Liver (tissue), 8 donors: ENCODE measurements at regions not wholly inside any gene's neighbourhood (a gene's known extent, or its start where the extent isn't known, plus 50 kb on each side); places are given as distances from the start of the nearest gene placed in this dataset.

ENCODE experiments used
- DNase-seq: peaks from one replicate; pipeline ENCODE4 v3.0.0-alpha.2; 2017; ENCODE audit warnings: low spot score
- H3K27ac ChIP-seq, 2 donors: one replicate each; pipeline ENCODE4 v1.7.0; 2013; ENCODE audit warnings: inconsistent platforms in 2 of 2, low read length in 2 of 2, control low read depth in 1 of 2, low read depth in 1 of 2, mild to moderate bottlenecking in 1 of 2
- H3K27me3 ChIP-seq, 4 donors: one replicate each; pipeline versions ENCODE4 v1.6.1 to v1.7.0; 2013; ENCODE audit warnings: low read length in 3 of 4, inconsistent platforms in 1 of 4, mild to moderate bottlenecking in 1 of 4, moderate library complexity in 1 of 4; ENCODE audit not compliant: control insufficient read depth in 4 of 4, insufficient read depth in 4 of 4
- H3K36me3 ChIP-seq, 4 donors: one replicate each; pipeline versions ENCODE4 v1.6.1 to v1.7.0; 2013; ENCODE audit warnings: low read length in 3 of 4, mild to moderate bottlenecking in 3 of 4, low read depth in 1 of 4, moderate library complexity in 1 of 4; ENCODE audit not compliant: control insufficient read depth in 4 of 4, insufficient read depth in 3 of 4
- H3K4me1 ChIP-seq, 4 donors: one replicate each; pipeline versions ENCODE4 v1.6.1 to v1.7.0; 2013; ENCODE audit warnings: low read length in 3 of 4, mild to moderate bottlenecking in 3 of 4, moderate library complexity in 1 of 4; ENCODE audit not compliant: control insufficient read depth in 4 of 4, insufficient read depth in 4 of 4
- H3K4me3 ChIP-seq, 3 donors: one replicate each; pipeline versions ENCODE4 v1.6.1 to v1.7.0; 2013; ENCODE audit warnings: low read length in 3 of 3, control low read depth in 1 of 3, low read depth in 1 of 3, mild to moderate bottlenecking in 1 of 3
- H3K9ac ChIP-seq, 2 donors: one replicate each; pipeline ENCODE4 v1.7.0; 2013; ENCODE audit warnings: low read length in 2 of 2, mild to moderate bottlenecking in 2 of 2, moderate library complexity in 2 of 2, control low read depth in 1 of 2, low read depth in 1 of 2
- H3K9me3 ChIP-seq, 4 donors: one replicate each; pipeline versions ENCODE4 v1.6.1 to v1.7.0; 2013; ENCODE audit warnings: low read length in 3 of 4; ENCODE audit not compliant: control insufficient read depth in 4 of 4
- EGR1 ChIP-seq, 2 donors: IDR thresholded peaks; 2 replicates each; pipeline ENCODE4 v1.6.1; 2016 to 2018; ENCODE audit warnings: antibody characterized with exemption in 2 of 2, low read depth in 2 of 2
- FOXA2 ChIP-seq: IDR thresholded peaks from 2 replicates; pipeline ENCODE4 v1.6.1; 2016; ENCODE audit warnings: antibody characterized with exemption
- GABPA ChIP-seq, 2 donors: IDR thresholded peaks in 1 of 2; conservative IDR thresholded peaks in 1 of 2; 2 replicates each; pipeline ENCODE4 v1.6.1; 2016; ENCODE audit warnings: antibody characterized with exemption in 2 of 2, mild to moderate bottlenecking in 1 of 2, moderate library complexity in 1 of 2
- HNF4A ChIP-seq, 2 donors: conservative IDR thresholded peaks; 2 replicates each; pipeline ENCODE4 v1.6.1; 2016; ENCODE audit warnings: antibody characterized with exemption in 2 of 2, mild to moderate bottlenecking in 2 of 2
- HNF4G ChIP-seq: IDR thresholded peaks from 2 replicates; pipeline ENCODE4 v1.6.1; 2016; ENCODE audit warnings: antibody characterized with exemption
- JUND ChIP-seq, 2 donors: IDR thresholded peaks; 2 replicates each; pipeline ENCODE4 v1.6.1; 2016; ENCODE audit warnings: antibody characterized with exemption in 2 of 2
- RAD21 ChIP-seq, 2 donors: IDR thresholded peaks; 2 replicates each; pipeline ENCODE4 v1.6.1; 2016; ENCODE audit warnings: antibody characterized with exemption in 2 of 2, mild to moderate bottlenecking in 2 of 2
- REST ChIP-seq: IDR thresholded peaks from 2 replicates; pipeline ENCODE4 v1.6.1; 2016; ENCODE audit warnings: antibody characterized with exemption, mild to moderate bottlenecking
- SP1 ChIP-seq: IDR thresholded peaks from 2 replicates; pipeline ENCODE4 v1.6.1; 2018; ENCODE audit warnings: antibody characterized with exemption, mild to moderate bottlenecking
- TAF1 ChIP-seq: conservative IDR thresholded peaks from 2 replicates; pipeline ENCODE4 v1.6.1; 2016; ENCODE audit warnings: antibody characterized with exemption, mild to moderate bottlenecking
- WGBS: extraction: QIAGEN DNeasy Blood & Tissue Kit; methylation state at CpG from one replicate; pipeline ENCODE4 v1.1.7; 2013; 5-methylcytosine and 5-hydroxymethylcytosine counted together
- TF ChIP-seq, protein P1 (sequence below): IDR thresholded peaks from 2 replicates; pipeline ENCODE4 v1.6.1; 2016; ENCODE audit warnings: antibody characterized with exemption
- TF ChIP-seq, protein P2 (sequence below): IDR thresholded peaks from 2 replicates; pipeline ENCODE4 v1.6.1; 2016; ENCODE audit warnings: antibody characterized with exemption
- TF ChIP-seq, protein P3 (sequence below): IDR thresholded peaks from 2 replicates; pipeline ENCODE4 v1.6.1; 2016; ENCODE audit warnings: antibody characterized with exemption
- TF ChIP-seq, protein P4 (sequence below): fragments of 150-350 bp; IDR thresholded peaks from 2 replicates; pipeline ENCODE4 v1.5.1; 2017; ENCODE audit warnings: improper control_type of control experiment, low read depth, low read length; ENCODE audit not compliant: missing input control
- donor health status: healthy.
- donor health status: healthy.
- donor health status: healthy.
- donor health status: healthy.
- donor health status: healthy.

GRCh38 chr4:80126435-80126834 is 53.4 kb upstream of the ANTXR2 start:
- no peak overlapping the region for H3K27ac ChIP-seq
- TF ChIP-seq JUND (IDR thresholded peaks at IDR 0.05), result no peak
- TF ChIP-seq TAF1, result no peak
- TF ChIP-seq, protein P1, sequence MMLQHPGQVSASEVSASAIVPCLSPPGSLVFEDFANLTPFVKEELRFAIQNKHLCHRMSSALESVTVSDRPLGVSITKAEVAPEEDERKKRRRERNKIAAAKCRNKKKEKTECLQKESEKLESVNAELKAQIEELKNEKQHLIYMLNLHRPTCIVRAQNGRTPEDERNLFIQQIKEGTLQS, result no peak
- TF ChIP-seq, protein P2, sequence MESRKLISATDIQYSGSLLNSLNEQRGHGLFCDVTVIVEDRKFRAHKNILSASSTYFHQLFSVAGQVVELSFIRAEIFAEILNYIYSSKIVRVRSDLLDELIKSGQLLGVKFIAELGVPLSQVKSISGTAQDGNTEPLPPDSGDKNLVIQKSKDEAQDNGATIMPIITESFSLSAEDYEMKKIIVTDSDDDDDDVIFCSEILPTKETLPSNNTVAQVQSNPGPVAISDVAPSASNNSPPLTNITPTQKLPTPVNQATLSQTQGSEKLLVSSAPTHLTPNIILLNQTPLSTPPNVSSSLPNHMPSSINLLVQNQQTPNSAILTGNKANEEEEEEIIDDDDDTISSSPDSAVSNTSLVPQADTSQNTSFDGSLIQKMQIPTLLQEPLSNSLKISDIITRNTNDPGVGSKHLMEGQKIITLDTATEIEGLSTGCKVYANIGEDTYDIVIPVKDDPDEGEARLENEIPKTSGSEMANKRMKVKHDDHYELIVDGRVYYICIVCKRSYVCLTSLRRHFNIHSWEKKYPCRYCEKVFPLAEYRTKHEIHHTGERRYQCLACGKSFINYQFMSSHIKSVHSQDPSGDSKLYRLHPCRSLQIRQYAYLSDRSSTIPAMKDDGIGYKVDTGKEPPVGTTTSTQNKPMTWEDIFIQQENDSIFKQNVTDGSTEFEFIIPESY, result no peak
- no peak for TF ChIP-seq HNF4A (conservative IDR thresholded peaks at IDR 0.05)
- TF ChIP-seq FOXA2, result no peak
- TF ChIP-seq, protein P3, sequence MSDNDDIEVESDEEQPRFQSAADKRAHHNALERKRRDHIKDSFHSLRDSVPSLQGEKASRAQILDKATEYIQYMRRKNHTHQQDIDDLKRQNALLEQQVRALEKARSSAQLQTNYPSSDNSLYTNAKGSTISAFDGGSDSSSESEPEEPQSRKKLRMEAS, result no peak
- TF ChIP-seq SP1, result no peak
- TF ChIP-seq HNF4G, result no peak
- TF ChIP-seq RAD21 (IDR thresholded peaks at IDR 0.05), result no peak
- TF ChIP-seq, protein P4, sequence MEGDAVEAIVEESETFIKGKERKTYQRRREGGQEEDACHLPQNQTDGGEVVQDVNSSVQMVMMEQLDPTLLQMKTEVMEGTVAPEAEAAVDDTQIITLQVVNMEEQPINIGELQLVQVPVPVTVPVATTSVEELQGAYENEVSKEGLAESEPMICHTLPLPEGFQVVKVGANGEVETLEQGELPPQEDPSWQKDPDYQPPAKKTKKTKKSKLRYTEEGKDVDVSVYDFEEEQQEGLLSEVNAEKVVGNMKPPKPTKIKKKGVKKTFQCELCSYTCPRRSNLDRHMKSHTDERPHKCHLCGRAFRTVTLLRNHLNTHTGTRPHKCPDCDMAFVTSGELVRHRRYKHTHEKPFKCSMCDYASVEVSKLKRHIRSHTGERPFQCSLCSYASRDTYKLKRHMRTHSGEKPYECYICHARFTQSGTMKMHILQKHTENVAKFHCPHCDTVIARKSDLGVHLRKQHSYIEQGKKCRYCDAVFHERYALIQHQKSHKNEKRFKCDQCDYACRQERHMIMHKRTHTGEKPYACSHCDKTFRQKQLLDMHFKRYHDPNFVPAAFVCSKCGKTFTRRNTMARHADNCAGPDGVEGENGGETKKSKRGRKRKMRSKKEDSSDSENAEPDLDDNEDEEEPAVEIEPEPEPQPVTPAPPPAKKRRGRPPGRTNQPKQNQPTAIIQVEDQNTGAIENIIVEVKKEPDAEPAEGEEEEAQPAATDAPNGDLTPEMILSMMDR, result no peak
- TF ChIP-seq EGR1 (IDR thresholded peaks at IDR 0.05; ENCODE audit: low read depth in 2 of 2), result no peak
- no peak for TF ChIP-seq REST
- TF ChIP-seq GABPA (IDR thresholded peaks at IDR 0.05 in 1 of 2, conservative IDR thresholded peaks at IDR 0.05 in 1 of 2), result no peak
- no peak overlapping the region for H3K4me3 ChIP-seq
- DNase-seq, result no peak
- 90% methylated on average over 2 of the region's 2 CpGs for WGBS
- H3K36me3 ChIP-seq, result no peaks in the 10 kb centered on the region
- H3K9me3 ChIP-seq, result no peaks in the 10 kb centered on the region
- H3K27me3 ChIP-seq, result peaks cover 0 to 3% (median 0%) of the 10 kb centered on the region in 4 donors
- no peak overlapping the region for H3K9ac ChIP-seq
- no peaks in the 10 kb centered on the region for H3K4me1 ChIP-seq
